HG03066 (cell line): ENCODE measurements at regions not wholly inside any gene's neighbourhood (a gene's known extent, or its start where the extent isn't known, plus 50 kb on each side); places are given as distances from the start of the nearest gene placed in this dataset.

Experiments
- ATAC-seq: cut with Tn5 transposase; IDR thresholded peaks from one replicate; pipeline ENCODE4 v1.9.1; 2021; ENCODE audit warnings: low read depth; ENCODE audit not compliant: unreplicated experiment

DNA sequence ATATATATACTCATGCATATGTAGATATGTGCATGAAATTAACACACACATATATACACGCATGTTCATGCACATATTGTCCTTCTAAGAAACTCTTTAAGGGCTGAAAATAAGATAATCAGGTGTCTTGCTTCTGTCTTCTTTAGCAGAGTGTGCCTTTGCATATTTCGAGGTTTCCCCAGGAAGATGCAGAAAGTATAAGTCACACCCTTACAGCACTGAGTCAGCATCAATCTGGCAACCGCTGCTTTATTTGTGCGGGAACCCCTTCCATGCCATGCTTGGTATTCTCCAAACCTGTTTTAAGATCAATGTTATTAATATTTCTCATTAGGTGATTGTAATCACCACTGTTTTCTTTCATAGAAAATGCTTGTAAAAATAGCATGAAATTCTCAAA is 557.9 kb downstream of the CAAP1 start:
- ATAC-seq: no peak

DNA sequence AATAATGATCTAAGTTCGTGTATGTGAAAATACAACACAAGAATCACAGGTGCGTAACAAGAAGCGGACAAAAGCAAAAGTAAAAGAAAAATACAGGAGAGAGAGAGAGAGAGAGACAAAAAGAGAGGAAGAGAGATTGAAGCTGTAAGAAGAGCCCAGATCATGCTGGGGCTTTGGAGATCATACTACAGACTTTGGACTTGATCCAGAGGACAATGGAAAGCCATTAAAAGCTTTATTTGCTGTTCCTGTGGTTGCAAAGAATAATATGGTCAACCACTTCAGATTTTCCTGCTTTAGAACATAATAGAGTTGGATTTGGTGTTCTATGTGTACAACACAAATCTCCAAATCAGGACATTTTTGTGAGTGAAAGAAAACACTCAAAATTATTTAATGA is 561.4 kb downstream of the CAAP1 start:
- ATAC-seq: no peak

DNA sequence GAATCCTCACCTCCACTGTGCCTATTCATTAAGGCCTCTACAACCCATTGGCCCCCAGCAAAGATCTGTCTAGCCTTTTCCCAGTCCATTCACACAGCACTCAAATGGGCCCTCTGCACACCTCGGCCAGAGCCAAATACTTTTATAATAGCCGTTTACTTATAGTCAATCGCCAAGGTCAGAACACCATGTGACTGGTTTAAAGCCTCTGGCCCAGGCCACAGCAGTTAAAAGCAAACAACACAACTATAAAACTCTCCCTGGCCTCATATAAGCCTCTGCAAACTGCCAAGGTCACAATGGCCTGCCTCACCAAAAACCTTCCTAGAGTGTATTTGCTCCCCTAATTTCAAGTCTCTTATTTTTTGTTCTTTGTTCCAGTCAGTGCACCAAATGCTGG is 562.6 kb downstream of the CAAP1 start:
- ATAC-seq: no peak

DNA sequence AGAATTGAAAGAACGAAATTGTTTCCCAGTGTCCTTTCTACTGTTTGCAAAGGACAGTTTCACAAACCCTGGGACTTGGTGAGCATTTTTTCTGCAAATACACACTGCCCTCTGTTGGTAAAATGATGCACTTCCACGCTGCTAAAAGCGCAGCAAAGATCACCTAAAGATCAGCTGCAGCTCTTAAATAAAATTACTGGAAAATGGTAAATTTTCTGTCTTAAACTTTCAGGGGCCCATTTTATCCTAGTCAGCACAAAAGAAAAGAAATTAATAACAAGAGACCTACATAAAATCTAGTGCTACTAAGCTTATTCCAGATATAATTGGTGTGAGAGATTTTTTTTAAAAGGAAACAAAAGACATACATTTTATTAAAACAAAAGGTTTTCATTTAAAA is 566.0 kb downstream of the CAAP1 start:
- no peak for ATAC-seq

DNA sequence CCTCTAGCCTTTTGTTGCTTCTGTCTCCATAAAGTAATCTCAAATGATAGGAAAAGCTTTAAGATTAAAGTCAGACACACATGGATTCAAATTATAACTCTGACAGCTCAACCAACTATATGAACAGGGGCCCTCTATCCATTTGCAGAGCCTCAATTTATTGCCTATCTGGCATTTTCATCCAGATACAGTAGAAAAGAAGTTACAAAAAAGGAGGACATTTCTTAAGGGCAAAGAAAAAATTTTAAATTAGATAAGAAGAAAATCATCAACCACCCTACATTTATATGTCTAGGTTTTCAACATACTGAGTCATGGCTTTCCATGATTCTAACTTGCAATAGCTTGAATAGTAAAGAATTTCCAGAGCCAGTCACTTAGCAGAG is 567.2 kb downstream of the CAAP1 start:
- ATAC-seq: no peak

DNA sequence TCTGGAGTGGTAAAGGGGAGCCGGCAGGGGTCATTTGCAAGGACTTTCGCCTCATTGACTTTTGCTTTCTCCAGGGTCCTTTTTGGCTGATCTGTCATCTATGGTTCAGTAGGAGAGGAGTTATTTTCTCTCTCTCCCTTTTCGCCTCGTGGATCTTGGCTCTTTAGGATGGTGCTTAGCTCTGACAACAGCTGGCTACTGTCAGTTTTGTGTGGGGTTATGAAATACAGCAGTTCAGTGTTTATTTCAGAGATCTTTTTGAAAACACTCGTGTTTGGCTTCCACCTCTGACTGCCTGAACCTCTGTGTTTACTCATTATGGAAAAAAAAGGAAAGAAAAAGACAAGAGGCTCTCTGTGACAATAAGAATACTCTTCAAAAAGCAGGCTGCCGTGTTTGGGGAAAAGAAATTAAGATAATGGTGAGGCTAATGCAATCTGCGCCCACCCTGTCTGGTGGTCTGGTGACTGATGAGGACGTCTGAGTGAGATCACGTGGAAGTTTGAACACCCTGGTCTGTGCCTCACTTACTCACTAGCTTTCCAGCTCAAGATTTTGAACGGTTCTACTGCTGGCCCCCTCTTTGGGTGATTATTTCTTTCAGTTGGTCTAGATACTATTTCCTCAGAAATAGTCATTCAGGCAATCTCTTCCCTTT is 567.7 kb downstream of the CAAP1 start:
- no peak for ATAC-seq

DNA sequence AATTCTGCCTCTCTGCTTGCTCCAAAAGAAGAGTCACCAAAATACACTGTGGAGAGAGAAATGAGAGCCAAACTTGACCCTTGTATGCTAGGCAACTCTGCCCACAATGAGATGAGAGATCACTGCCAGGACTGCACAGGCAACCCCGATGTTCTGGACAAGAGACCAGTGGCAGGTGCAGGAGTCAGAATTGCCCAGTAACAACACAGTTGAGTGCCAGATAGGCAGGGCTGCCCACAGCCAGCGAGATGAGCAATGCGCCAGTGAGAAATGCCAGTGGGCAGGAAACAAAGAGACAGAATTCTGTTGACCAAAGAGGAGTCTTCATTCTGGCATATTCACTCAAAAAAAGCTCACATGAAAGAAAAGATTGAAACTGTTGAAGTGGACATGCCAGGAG is 570.7 kb downstream of the CAAP1 start:
- ATAC-seq: no peak

DNA sequence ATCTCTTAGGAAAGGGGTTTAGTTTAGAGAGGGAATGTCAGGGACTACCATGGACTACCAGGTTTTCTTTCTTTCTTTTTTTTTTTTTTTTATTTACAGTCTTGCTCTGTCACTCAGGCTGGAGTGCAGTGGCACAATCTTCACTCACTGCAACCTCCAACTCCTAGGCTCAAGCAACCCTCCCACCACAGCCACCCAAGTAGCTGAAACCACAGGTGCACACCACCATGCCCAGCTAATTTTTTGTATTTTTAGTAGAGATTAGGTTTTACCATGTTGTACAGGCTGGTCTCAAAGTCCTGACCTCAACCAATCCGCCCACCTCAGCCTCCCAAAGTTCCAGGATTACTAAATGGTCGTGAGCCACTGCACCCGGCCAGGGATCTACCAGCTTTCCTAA is 572.7 kb downstream of the CAAP1 start:
- no peak for ATAC-seq

DNA sequence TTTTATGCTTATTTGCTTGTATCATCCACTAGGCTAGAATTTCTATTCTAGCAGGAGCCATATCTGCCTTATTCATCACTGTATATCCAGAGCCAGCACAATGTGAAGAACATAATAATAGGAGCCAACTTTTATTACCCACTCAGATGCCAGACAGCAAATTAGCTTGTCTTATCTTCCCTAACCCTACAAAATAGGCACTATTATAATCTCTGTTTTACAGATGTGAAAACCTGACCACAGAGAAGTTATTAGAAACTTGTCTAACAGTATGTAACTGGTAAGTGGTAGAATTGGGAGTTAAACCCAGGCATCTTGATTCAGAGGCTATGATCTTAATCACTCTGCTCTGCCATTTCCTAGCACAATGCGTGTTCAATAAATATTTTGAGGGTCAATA is 579.5 kb downstream of the CAAP1 start:
- ATAC-seq: no peak

DNA sequence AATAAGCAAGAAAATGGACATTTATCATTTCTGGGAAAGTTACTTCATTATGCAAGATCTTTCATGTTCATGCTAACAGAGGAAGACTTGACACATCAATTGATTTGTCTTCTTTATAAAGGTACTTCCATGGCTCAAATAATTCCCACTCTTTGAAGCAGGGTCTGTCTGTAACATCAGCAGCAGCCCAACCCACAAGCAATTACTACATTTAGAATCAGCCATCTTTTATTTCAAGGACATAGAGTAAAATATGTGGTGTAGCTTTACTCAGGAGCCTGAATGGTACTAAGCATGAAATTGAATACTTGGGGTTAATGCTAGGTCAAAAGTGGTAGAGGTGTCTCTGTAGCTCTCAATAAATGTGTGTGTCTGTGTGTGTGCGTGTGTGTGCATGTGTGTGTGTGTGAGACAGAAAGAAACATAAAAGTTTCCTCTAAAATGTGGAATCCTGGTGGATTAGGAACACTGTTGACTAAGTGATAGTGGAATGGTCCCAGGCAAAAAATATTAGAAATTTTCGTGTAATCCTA is 581.1 kb downstream of the CAAP1 start:
- no peak for ATAC-seq

DNA sequence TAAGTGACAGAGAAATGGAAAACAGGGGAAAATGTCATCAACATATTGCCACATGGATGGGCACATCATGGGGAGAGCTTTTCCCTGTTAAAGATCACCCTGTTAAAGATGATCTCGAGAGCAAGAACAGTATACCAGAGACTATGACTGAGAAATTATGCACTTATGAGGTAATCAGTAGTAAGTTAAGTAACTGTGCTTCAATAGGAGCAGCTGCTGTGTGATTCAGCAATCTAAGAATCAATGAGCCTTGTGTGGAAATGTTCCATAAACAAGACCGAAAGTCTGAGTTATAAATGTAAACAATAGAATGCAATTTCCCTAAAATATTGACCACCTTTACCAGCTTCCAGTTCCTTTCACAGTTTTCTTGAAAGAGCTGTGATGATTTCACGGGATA is 582.3 kb downstream of the CAAP1 start:
- no peak for ATAC-seq

DNA sequence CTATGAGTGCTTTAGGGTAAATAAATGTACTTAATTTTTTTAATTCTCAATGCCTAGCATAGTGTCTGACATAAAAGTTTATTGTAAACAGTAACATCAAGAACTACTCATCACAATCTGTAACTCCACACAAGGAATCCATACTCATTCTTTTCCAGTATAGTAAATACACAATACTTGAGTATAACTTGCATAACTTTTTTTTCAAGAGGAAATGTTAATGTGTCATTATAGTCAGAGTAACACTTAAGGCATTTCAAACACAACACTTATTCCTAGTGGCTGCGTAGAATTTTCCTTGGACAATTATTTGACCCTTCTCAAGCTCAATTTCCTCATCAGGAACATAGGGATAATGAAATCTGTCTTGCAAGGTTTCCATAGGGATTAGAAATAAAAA is 584.3 kb downstream of the CAAP1 start:
- ATAC-seq: no peak

DNA sequence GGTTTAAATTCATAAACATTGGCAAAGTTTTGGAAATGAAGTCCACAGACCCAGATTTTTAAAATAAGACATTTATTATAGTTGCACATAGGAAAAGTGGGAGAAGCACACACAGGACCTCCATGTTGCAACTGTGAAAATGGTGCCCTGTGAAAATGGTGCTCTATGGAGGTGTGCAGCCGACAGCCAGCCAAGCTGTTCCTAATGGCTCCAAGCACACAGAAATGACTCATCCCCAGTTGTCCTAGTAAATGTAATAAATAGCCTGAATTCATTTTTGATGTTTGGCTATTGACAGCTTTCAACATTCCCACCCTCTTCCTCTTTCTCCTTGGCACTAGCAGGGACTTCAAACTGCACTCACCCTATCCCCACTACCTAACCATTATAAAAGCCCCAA is 590.9 kb downstream of the CAAP1 start:
- ATAC-seq: no peak

DNA sequence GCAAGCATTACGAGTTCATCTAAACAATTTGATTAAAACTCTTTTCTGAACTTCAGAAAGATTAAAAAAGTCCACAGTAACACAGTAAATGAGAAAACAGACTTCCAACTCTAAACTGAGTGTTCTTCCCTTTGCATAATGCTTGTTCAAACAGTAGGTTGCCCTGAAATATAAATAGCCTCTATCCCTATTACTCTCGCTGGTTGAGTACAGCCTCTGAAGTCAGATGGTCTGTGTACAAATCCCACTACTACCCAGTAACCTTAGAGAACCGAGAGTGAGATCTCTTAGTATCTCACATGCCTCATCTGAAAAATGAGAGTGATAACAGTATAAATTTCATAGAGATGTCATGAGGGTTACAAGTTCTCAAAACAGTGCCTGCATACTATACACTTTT is 591.6 kb downstream of the CAAP1 start:
- no peak for ATAC-seq

DNA sequence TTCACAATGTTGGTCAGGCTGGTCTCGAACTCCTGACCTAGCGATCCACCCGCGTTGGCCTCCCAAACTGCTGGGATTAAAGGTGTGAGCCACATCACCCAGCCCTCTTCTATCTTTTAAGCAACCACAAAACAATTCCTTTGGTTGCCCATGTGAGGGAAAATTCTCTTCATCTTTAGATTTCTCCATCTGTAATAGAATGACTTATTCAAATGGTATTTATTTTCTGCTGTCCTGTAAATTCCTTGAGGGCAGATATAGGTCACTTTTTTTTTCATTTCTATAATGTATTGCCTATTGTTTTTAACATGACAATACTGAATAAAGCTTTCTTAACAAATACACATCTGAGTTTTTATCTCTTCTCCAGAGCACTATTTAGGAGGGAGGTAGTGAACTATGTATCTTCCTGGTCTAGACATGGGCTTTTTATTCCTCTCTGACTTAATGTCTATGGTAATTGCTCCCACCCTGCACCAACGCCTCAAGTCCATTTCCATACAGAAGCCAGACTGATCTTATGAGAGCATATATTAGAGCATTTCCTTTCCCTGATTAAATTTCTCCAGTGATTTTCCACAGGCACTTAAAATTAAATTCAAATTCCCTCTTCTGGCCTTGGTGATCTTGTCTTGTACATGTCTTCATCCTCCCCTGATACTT is 595.6 kb downstream of the CAAP1 start:
- no peak for ATAC-seq

DNA sequence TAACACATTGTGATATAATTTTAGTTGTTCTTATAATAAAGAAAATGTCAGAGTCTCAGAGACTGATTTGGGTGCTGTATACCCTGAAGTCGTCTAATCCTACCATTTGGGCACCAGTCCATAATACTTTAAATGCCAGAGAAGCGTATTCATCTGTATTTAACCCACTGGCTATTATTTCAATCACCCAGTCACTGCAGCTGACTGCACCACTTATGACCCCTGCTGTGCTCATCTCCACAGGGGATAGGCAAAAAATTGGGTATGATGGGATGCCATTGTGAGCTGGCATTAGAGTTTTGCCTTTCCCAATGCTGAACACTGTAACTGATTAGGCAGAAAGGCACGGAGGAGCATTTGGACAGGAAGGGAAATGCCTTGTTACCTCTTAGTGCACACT is 599.7 kb downstream of the CAAP1 start:
- no peak for ATAC-seq

DNA sequence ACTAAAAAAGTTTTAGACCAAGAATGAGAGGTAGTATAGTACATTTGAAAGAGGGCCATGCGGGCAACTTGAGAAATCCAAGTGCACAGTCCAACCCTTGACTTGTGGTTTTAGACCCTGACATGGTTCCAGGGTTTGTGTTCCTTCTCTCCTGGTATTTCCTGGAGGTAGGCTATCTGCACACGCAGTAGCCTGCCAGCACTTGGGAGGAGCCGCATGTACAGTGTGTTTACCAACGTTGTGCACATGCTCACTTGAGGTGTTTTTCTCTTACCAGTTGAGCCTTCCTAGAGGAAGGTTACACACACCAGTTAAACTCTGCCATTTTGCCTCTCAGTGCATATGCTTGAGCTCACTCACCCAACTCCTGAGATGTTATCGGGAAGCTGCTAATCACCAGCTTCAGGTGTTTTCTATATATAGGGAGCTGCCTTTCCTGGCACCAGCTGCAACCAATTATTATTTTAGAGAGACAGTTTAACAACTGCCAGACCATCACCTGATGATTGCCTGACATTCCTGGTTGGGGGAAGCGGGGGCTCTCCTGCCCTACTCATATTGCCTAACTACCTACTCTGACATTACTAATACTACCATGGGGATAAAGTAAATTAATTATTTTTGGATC is 593.4 kb upstream of the TUSC1 start:
- ATAC-seq: no peak

DNA sequence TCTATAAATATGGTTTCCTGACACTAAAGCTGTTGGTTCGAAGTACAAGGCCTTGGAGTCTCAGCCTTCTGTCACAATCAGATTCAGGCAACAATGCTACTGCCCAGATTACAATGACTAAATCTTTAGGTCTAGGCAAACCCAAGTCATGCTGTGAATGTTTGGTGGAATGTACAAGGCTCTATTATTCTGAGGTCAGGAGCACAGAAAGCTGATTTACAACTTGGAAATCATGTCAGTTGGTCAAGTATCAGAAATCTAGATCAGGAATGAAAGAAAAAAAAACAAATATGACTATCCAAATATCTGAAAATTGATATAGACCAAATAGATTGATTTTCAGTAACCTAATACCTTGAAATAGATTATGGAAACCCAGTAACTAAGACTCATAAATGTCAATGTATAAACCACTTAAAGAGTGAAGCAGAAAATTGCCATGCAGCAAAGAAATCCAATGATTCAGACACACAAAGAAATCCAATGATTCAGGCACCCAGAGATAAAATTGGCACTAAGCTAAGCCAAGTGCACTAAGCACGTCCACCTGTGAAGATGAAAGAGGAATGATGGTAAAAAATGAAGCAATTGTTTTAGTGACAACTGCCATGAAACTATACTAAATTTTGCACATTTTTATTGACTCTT is 588.0 kb upstream of the TUSC1 start:
- no peak for ATAC-seq

DNA sequence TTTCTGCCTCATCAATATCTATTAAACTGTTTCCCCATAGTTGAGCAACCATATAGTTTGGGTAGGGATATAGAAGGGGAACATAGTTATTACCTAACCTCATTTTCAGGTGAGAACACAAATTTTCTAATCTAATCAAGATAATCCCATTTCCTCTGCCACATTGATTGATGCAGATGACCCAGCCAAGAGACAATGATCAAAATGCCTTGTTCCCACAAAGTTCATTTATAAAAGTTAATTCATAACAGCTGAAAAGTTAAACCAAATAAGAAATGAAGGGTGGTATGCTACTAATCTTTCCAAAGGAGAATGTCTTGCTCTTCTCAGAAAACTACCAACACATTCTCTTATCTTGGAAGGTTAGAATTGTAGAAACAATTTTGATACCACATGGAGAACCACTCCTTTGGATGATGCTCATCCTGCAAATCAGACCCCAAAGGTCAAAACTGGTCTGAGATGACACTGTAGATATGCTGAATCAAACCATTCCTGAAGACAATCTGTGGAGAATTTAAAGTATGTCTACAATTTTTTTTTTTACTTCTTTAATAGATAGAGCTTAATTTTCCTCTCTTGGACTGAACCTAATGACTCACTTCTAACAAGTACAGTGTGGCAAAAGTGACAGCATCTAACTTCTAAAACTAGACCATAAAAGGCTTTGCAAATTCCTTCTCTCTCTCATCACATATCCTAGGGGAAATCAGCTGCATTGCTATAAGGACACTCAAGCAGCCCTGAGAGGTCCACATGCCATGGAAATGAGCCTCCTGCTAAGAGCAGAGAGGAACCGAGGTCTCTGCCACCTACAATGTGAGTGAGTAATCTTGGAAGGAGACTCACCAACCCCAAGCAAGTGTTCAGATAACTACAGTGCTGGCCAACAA is 586.7 kb upstream of the TUSC1 start:
- ATAC-seq: no peak

DNA sequence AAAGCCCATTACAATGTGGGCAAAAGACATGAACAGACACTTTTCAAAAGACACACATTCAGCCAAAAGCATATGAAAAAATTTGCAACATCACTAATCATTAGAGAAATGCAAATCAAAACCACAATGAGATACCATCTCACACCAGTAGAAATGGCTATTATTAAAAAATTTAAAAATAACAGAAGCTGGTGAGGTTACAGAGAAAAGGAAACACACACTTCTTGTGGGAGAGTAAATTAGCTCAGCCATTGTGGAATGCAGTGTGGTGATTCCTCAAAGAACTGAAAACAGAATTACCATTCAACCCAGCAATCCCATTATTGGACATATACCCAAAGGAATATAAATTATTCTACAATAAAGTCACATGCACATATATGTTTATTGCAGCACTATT is 585.2 kb upstream of the TUSC1 start:
- no peak for ATAC-seq
